H1 (cell line): ENCODE measurements at regions not wholly inside any gene's neighbourhood (a gene's known extent, or its start where the extent isn't known, plus 50 kb on each side); places are given as distances from the start of the nearest gene placed in this dataset.

Source experiments
- BACH1 ChIP-seq: IDR thresholded peaks from 2 replicates; pipeline ENCODE4 v1.6.1; 2012; ENCODE audit warnings: low read length, improper control_type of control experiment
- CHD2 ChIP-seq: IDR thresholded peaks from 2 replicates; pipeline ENCODE4 v1.6.1; 2012; ENCODE audit warnings: low read length, improper control_type of control experiment
- CTCF ChIP-seq, 3 experiments: IDR thresholded peaks; 1 replicate in 2 of 3; 2 replicates in 1 of 3; pipeline versions ENCODE4 v1.5.1 to v1.6.1; 2011; ENCODE audit warnings: low read length in 3 of 3, mild to moderate bottlenecking in 3 of 3, inconsistent platforms in 2 of 3, low read depth in 1 of 3, moderate library complexity in 1 of 3; ENCODE audit not compliant: insufficient read depth in 1 of 3; ENCODE audit errors: control extremely low read depth in 1 of 3
- JUND ChIP-seq: IDR thresholded peaks from 2 replicates; pipeline ENCODE4 v1.6.1; 2011; ENCODE audit warnings: mild to moderate bottlenecking, improper control_type of control experiment, low read length
- KDM5A ChIP-seq: fragments of 200-600 bp; IDR thresholded peaks from 2 replicates; pipeline ENCODE4 v1.7.1; 2012; ENCODE audit warnings: mild to moderate bottlenecking, low read length, inconsistent platforms, mixed read lengths

- TF ChIP-seq CTCF (IDR thresholded peaks at IDR 0.05; ENCODE audit: control extremely low read depth in 1 of 3, insufficient read depth in 1 of 3, low read depth in 1 of 3, low read length in 3 of 3) = no peak
- TF ChIP-seq CHD2 = no peak
- TF ChIP-seq BACH1 = no peak
- no peak for TF ChIP-seq JUND
- no peak for TF ChIP-seq KDM5A
Measured at GRCh38 chr17:22692806-22693171, 1000.5 kb downstream of the KCNJ18 start (continued).
